ENCODE measurements at regions not wholly inside any gene's neighbourhood (a gene's known extent, or its start where the extent isn't known, plus 50 kb on each side); places are given as distances from the start of the nearest gene placed in this dataset.

GRCh38 chr6:25176466-25176865 is 102.7 kb upstream of the CARMIL1 start:
- Mint-ChIP-seq H3K27ac (peak overlapping the region; percentile 59), H3K9me3 (peaks cover 3% of the 10 kb centered on the region), H3K4me3 (peak overlapping the region; percentile 31), H3K27me3 (ENCODE audit: insufficient read depth) (no peaks in the 10 kb centered on the region), H3K36me3 (ENCODE audit: low read depth) (peaks cover 3% of the 10 kb centered on the region), H3K4me1 (ENCODE audit: low read depth) (peaks cover 99% of the 10 kb centered on the region)
- DNase-seq (ENCODE audit: low spot score), result no peak
- intact Hi-C loops (cut with micrococcal nuclease), result no loop called here

GRCh38 chr6:25177500-25178028 is 101.6 kb upstream of the CARMIL1 start:
- Mint-ChIP-seq H3K4me1 (ENCODE audit: low read depth) (peaks cover 99% of the 10 kb centered on the region), H3K9me3 (peaks cover 3% of the 10 kb centered on the region), H3K36me3 (ENCODE audit: low read depth) (peaks cover 3% of the 10 kb centered on the region), H3K4me3 (no peak overlapping the region), H3K27me3 (ENCODE audit: insufficient read depth) (no peaks in the 10 kb centered on the region), H3K27ac (no peak overlapping the region)
- no peak for DNase-seq (ENCODE audit: low spot score)
- intact Hi-C loops (cut with micrococcal nuclease), result loop anchor here (1.0 to 2.0 kb wide), 3 partner anchors 58 to 193 kb away; no protein-coding TSS in a partner anchor

GRCh38 chr6:25178336-25179035 is 100.7 kb upstream of the CARMIL1 start:
- Mint-ChIP-seq H3K9me3 (peaks cover 3% of the 10 kb centered on the region), H3K36me3 (ENCODE audit: low read depth) (no peaks in the 10 kb centered on the region), H3K4me1 (ENCODE audit: low read depth) (peaks cover 97% of the 10 kb centered on the region), H3K4me3 (peak overlapping the region; percentile 70), H3K27me3 (ENCODE audit: insufficient read depth) (no peaks in the 10 kb centered on the region), H3K27ac (peak overlapping the region; percentile 93)
- intact Hi-C loops (cut with micrococcal nuclease), result loop anchor here (1.0 to 2.0 kb wide), 5 partner anchors 12 to 784 kb away; partner anchors contain the start of gene TRIM38
- no peak for DNase-seq (ENCODE audit: low spot score)

GRCh38 chr6:25179051-25179778 is 100.0 kb upstream of the CARMIL1 start:
- Mint-ChIP-seq H3K4me1 (ENCODE audit: low read depth) (peaks cover 90% of the 10 kb centered on the region), H3K9me3 (peaks cover 3% of the 10 kb centered on the region), H3K27me3 (ENCODE audit: insufficient read depth) (no peaks in the 10 kb centered on the region)

GRCh38 chr6:25180630-25181349 is 98.4 kb upstream of the CARMIL1 start:
- intact Hi-C loops (cut with micrococcal nuclease), result no loop called here
- Mint-ChIP-seq H3K36me3 (ENCODE audit: low read depth) (no peaks in the 10 kb centered on the region), H3K4me1 (ENCODE audit: low read depth) (peaks cover 74% of the 10 kb centered on the region), H3K4me3 (no peak overlapping the region), H3K27me3 (ENCODE audit: insufficient read depth) (no peaks in the 10 kb centered on the region), H3K9me3 (peaks cover 3% of the 10 kb centered on the region), H3K27ac (peak overlapping the region; percentile 64)
- DNase-seq (ENCODE audit: low spot score), result no peak

More at GRCh38 chr6:25179051-25179778, 100.0 kb upstream of the CARMIL1 start:
- no peak for DNase-seq (ENCODE audit: low spot score)
- Mint-ChIP-seq H3K27ac (peak overlapping the region; percentile 93), H3K4me3 (peak overlapping the region; percentile 70), H3K36me3 (ENCODE audit: low read depth) (no peaks in the 10 kb centered on the region)
- intact Hi-C loops (cut with micrococcal nuclease), result loop anchor here (1.0 to 2.0 kb wide), 5 partner anchors 13 to 783 kb away; partner anchors contain the start of gene TRIM38

- Mint-ChIP-seq H3K27me3 (ENCODE audit: insufficient read depth) (no peaks in the 10 kb centered on the region), H3K4me3 (no peak overlapping the region), H3K27ac (peak overlapping the region; percentile 70), H3K36me3 (ENCODE audit: low read depth) (no peaks in the 10 kb centered on the region), H3K4me1 (ENCODE audit: low read depth) (peaks cover 71% of the 10 kb centered on the region), H3K9me3 (peaks cover 4% of the 10 kb centered on the region)
- no peak for DNase-seq (ENCODE audit: low spot score)
- intact Hi-C loops (cut with micrococcal nuclease), result no loop called here
These were observed 97.8 kb upstream of the CARMIL1 start for GRCh38 chr6:25181350-25181724.

- H3K27me3 Mint-ChIP-seq (ENCODE audit: insufficient read depth), result no peaks in the 10 kb centered on the region
- no peak overlapping the region for H3K27ac Mint-ChIP-seq
- intact Hi-C loops (cut with micrococcal nuclease), result no loop called here
- H3K4me3 Mint-ChIP-seq, result no peak overlapping the region
- no peak for DNase-seq (ENCODE audit: low spot score)
- H3K4me1 Mint-ChIP-seq (ENCODE audit: low read depth), result peaks cover 71% of the 10 kb centered on the region
- peaks cover 7% of the 10 kb centered on the region for H3K9me3 Mint-ChIP-seq
- H3K36me3 Mint-ChIP-seq (ENCODE audit: low read depth), result no peaks in the 10 kb centered on the region
These were observed 97.3 kb upstream of the CARMIL1 start for GRCh38 chr6:25181923-25182322.

- Mint-ChIP-seq H3K9me3 (peaks cover 3% of the 10 kb centered on the region), H3K36me3 (ENCODE audit: low read depth) (peaks cover 4% of the 10 kb centered on the region), H3K27me3 (ENCODE audit: insufficient read depth) (no peaks in the 10 kb centered on the region), H3K4me3 (no peak overlapping the region), H3K4me1 (ENCODE audit: low read depth) (peaks cover 27% of the 10 kb centered on the region), H3K27ac (no peak overlapping the region)
- intact Hi-C loops (cut with micrococcal nuclease), result no loop called here
- DNase-seq (ENCODE audit: low spot score), result no peak
These were observed 92.3 kb upstream of the CARMIL1 start for GRCh38 chr6:25186919-25187318.

GRCh38 chr6:25188232-25188631 is 90.9 kb upstream of the CARMIL1 start:
- intact Hi-C loops (cut with micrococcal nuclease), result no loop called here
- Mint-ChIP-seq H3K4me1 (ENCODE audit: low read depth) (peaks cover 13% of the 10 kb centered on the region), H3K4me3 (no peak overlapping the region), H3K36me3 (ENCODE audit: low read depth) (peaks cover 4% of the 10 kb centered on the region), H3K9me3 (peaks cover 3% of the 10 kb centered on the region), H3K27me3 (ENCODE audit: insufficient read depth) (peaks cover 8% of the 10 kb centered on the region), H3K27ac (no peak overlapping the region)
- DNase-seq (ENCODE audit: low spot score), result no peak

- no peak overlapping the region for H3K27ac Mint-ChIP-seq
- intact Hi-C loops (cut with micrococcal nuclease), result no loop called here
- no peaks in the 10 kb centered on the region for H3K9me3 Mint-ChIP-seq
These were observed 86.3 kb upstream of the CARMIL1 start for GRCh38 chr6:25192590-25193459.

GRCh38 chr6:25193460-25194171 is 85.6 kb upstream of the CARMIL1 start:
- H3K27ac Mint-ChIP-seq, result no peak overlapping the region
- peaks cover 8% of the 10 kb centered on the region for H3K27me3 Mint-ChIP-seq (ENCODE audit: insufficient read depth)
- H3K36me3 Mint-ChIP-seq (ENCODE audit: low read depth), result no peaks in the 10 kb centered on the region
- no peak overlapping the region for H3K4me3 Mint-ChIP-seq
- intact Hi-C loops (cut with micrococcal nuclease), result no loop called here
- no peak for DNase-seq (ENCODE audit: low spot score)
- peaks cover 6% of the 10 kb centered on the region for H3K4me1 Mint-ChIP-seq (ENCODE audit: low read depth)
- H3K9me3 Mint-ChIP-seq, result no peaks in the 10 kb centered on the region

More at GRCh38 chr6:25192590-25193459, 86.3 kb upstream of the CARMIL1 start:
- no peak for DNase-seq (ENCODE audit: low spot score)
- H3K27me3 Mint-ChIP-seq (ENCODE audit: insufficient read depth), result peaks cover 8% of the 10 kb centered on the region
- no peaks in the 10 kb centered on the region for H3K36me3 Mint-ChIP-seq (ENCODE audit: low read depth)
- H3K4me1 Mint-ChIP-seq (ENCODE audit: low read depth), result peaks cover 6% of the 10 kb centered on the region
- no peak overlapping the region for H3K4me3 Mint-ChIP-seq
